ENCODE measurements at regions not wholly inside any gene's neighbourhood (a gene's known extent, or its start where the extent isn't known, plus 50 kb on each side); places are given as distances from the start of the nearest gene placed in this dataset.
"Not testable (repeated sequence)": the region's sequence is repeated elsewhere in the genome, so short reads cannot be mapped to it uniquely, and the experiment has no call there.

- no peak for DNase-seq (ENCODE audit: low spot score)
Observed at GRCh38 chrY:19053806-19054205, 280.3 kb upstream of the HSFY2 start.

- no peak for DNase-seq (ENCODE audit: low spot score)
Observed at GRCh38 chrY:19051021-19051420, 277.5 kb upstream of the HSFY2 start.

- no peak for DNase-seq (ENCODE audit: low spot score)
Observed at GRCh38 chrY:19042984-19043442, 269.5 kb upstream of the HSFY2 start.

- DNase-seq (ENCODE audit: low spot score): no peak
Observed at GRCh38 chrY:19042306-19042958, 268.9 kb upstream of the HSFY2 start.

GRCh38 chrY:19026631-19027030, 253.1 kb upstream of the HSFY2 start:
- DNase-seq (ENCODE audit: low spot score): no peak

- DNase-seq (ENCODE audit: low spot score): no peak
Observed at GRCh38 chrY:19023934-19024333, 250.4 kb upstream of the HSFY2 start.

GRCh38 chrY:19020193-19020592, 246.7 kb upstream of the HSFY2 start:
- no peak for DNase-seq (ENCODE audit: low spot score)

GRCh38 chrY:19016990-19017389, 243.5 kb upstream of the HSFY2 start:
- DNase-seq (ENCODE audit: low spot score): no peak

GRCh38 chrY:19015854-19016253, 242.3 kb upstream of the HSFY2 start:
- DNase-seq (ENCODE audit: low spot score): peak; percentile 1

GRCh38 chrY:19015213-19015612, 241.7 kb upstream of the HSFY2 start:
- DNase-seq (ENCODE audit: low spot score): no peak

- no peak for DNase-seq (ENCODE audit: low spot score)
Observed at GRCh38 chrY:19012985-19013384, 239.4 kb upstream of the HSFY2 start.

- DNase-seq (ENCODE audit: low spot score): no peak
Observed at GRCh38 chrY:19011605-19012090, 238.1 kb upstream of the HSFY2 start.

- no peak for DNase-seq (ENCODE audit: low spot score)
Observed at GRCh38 chrY:19006234-19006633, 232.7 kb upstream of the HSFY2 start.

- no peak for DNase-seq (ENCODE audit: low spot score)
Observed at GRCh38 chrY:19005579-19005978, 232.0 kb upstream of the HSFY2 start.

GRCh38 chrY:18997635-18998240, 224.2 kb upstream of the HSFY2 start:
- DNase-seq (ENCODE audit: low spot score): no peak

GRCh38 chrY:18993480-18993879, 219.9 kb upstream of the HSFY2 start:
- no peak for DNase-seq (ENCODE audit: low spot score)

- not testable (repeated sequence) for DNase-seq (ENCODE audit: low spot score)
Observed at GRCh38 chrY:18992684-18993083, 219.1 kb upstream of the HSFY2 start.

GRCh38 chrY:18989356-18989755, 215.8 kb upstream of the HSFY2 start:
- DNase-seq (ENCODE audit: low spot score): no peak

- no peak for DNase-seq (ENCODE audit: low spot score)
Observed at GRCh38 chrY:18966001-18966400, 192.5 kb upstream of the HSFY2 start.

- DNase-seq (ENCODE audit: low spot score): no peak
Observed at GRCh38 chrY:18958846-18959245, 185.3 kb upstream of the HSFY2 start.

- DNase-seq (ENCODE audit: low spot score): no peak
Observed at GRCh38 chrY:18951657-18952435, 178.3 kb upstream of the HSFY2 start.

- DNase-seq (ENCODE audit: low spot score): no peak
Observed at GRCh38 chrY:18951019-18951418, 177.5 kb upstream of the HSFY2 start.

- DNase-seq (ENCODE audit: low spot score): no peak
Observed at GRCh38 chrY:18936831-18937230, 163.3 kb upstream of the HSFY2 start.
